ENCODE measurements at regions not wholly inside any gene's neighbourhood (a gene's known extent, or its start where the extent isn't known, plus 50 kb on each side); places are given as distances from the start of the nearest gene placed in this dataset.

DNA sequence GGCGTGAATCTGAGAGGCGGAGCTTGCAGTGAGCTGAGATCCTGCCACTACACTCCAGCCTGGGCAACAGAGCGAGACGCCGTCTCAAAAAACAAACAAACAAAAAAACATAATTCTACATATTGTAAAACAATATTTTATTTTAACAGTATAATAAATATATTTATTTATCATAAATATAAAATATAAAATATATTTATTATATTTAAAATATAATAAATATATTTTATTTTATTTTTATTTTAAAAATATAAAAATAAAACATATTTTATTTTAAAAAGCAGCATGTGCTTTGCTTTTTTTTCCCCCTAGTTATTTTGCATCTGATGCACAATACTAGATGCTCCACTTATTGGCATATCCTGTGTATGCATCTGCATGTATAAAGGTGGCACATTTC lies 1634.6 kb upstream of the PCDH20 start:
- no peak for TF ChIP-seq CTCF (IDR thresholded peaks at IDR 0.05)
- TF ChIP-seq POLR2A (IDR thresholded peaks at IDR 0.05; ENCODE audit: low read depth), result no peak

Data from esophagus muscularis mucosa (tissue), 3 donors.